ENCODE measurements at regions not wholly inside any gene's neighbourhood (a gene's known extent, or its start where the extent isn't known, plus 50 kb on each side); places are given as distances from the start of the nearest gene placed in this dataset.

- TF ChIP-seq, protein P1, sequence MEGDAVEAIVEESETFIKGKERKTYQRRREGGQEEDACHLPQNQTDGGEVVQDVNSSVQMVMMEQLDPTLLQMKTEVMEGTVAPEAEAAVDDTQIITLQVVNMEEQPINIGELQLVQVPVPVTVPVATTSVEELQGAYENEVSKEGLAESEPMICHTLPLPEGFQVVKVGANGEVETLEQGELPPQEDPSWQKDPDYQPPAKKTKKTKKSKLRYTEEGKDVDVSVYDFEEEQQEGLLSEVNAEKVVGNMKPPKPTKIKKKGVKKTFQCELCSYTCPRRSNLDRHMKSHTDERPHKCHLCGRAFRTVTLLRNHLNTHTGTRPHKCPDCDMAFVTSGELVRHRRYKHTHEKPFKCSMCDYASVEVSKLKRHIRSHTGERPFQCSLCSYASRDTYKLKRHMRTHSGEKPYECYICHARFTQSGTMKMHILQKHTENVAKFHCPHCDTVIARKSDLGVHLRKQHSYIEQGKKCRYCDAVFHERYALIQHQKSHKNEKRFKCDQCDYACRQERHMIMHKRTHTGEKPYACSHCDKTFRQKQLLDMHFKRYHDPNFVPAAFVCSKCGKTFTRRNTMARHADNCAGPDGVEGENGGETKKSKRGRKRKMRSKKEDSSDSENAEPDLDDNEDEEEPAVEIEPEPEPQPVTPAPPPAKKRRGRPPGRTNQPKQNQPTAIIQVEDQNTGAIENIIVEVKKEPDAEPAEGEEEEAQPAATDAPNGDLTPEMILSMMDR (IDR thresholded peaks at IDR 0.05; ENCODE audit: insufficient read depth, low read depth, low read length, missing control alignments) = no peak
- no peak overlapping the region for H3K4me3 ChIP-seq (ENCODE audit: low read length)
- no peak for DNase-seq (ENCODE audit: low read depth)
These were observed 201.7 kb upstream of the AJAP1 start for GRCh38 chr1:4452701-4453100.

DNA sequence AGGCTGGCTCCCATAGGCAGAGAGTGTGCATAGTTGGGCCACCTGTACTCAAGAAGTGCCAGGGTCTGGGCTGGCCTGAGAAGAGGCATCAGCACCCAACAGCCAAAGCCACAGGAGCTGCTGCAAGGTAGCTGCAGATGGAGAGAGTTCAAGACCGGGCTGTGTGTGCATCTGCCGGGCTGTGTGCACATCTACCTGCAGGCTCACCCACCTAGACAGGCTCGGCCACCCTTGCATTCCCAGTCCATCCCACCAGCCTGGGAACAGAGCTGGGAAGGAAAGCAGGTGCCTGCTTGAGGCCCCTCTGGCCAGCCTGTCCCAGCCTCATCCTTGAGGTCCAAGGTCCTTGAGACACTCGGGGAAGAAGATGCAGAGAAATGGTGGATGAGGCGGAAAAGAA, 194.4 kb upstream of the AJAP1 start:
- no peak overlapping the region for H3K4me3 ChIP-seq (ENCODE audit: low read length)
- TF ChIP-seq, protein P1 (IDR thresholded peaks at IDR 0.05; ENCODE audit: insufficient read depth, low read depth, low read length, missing control alignments) = no peak
- no peak for DNase-seq (ENCODE audit: low read depth)

DNA sequence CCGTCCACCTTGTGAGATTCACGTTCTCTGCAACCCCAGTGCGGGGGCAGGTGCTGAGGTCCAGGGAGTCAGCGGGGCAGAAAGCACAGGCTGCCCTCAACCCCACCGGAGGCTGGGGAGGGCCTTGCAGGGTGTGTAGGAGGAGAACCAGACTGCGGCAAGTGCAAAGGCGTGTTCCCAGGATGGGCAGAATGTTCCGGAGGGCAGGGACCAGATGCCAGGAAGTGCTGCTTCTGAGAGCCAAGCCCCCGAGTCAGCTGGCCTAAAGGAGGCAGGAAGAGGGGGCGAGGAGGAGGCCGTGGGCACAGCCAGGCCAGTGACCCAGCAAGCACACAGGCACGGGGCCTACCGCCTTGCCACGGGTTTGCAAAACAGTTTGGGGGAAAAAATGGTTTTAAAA, 193.8 kb upstream of the AJAP1 start:
- no peak overlapping the region for H3K4me3 ChIP-seq (ENCODE audit: low read length)
- no peak for DNase-seq (ENCODE audit: low read depth)
- TF ChIP-seq, protein P1 (IDR thresholded peaks at IDR 0.05; ENCODE audit: insufficient read depth, low read depth, low read length, missing control alignments) = no peak

GRCh38 chr1:4461726-4462290, 192.6 kb upstream of the AJAP1 start:
- no peak overlapping the region for H3K4me3 ChIP-seq (ENCODE audit: low read length)
- TF ChIP-seq, protein P1 (IDR thresholded peaks at IDR 0.05; ENCODE audit: insufficient read depth, low read depth, low read length, missing control alignments) = no peak
- no peak for DNase-seq (ENCODE audit: low read depth)

DNA sequence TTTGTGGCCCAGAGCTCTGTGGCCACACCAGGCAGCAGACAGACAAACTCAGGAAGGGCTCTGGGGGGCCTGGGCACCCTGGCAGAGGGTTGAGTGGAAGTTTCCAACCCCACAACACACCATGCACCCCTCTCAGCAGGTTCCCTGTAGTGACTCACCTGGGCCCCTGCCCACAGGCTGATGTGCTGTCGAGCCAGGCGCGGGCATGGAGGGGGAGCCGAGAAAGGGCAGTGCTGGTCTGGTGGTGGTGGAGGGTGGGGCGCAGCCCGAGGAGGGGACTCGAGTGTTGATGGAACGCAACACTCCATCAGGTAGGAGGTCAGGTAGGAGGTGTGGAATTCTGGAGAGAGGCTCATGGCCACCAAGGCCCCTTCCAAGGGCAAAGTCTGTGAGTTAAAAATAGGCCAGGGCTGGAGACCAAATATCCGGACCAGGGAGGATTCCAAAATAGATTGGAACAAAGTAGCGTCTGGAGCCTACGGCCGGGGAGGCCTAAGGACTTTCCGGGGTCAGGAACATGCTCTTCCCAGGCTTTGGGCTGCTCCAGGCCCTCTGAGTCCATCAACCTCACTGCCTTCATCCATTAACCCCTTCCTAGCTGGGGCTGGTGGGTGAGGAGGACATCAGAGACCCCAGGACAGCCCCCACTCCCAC, 191.5 kb upstream of the AJAP1 start:
- H3K4me3 ChIP-seq (ENCODE audit: low read length) = no peak overlapping the region
- DNase-seq (ENCODE audit: low read depth) = no peak
- TF ChIP-seq, protein P1 (IDR thresholded peaks at IDR 0.05; ENCODE audit: insufficient read depth, low read depth, low read length, missing control alignments) = no peak

- H3K4me3 ChIP-seq (ENCODE audit: low read length) = no peak overlapping the region
- TF ChIP-seq, protein P1 (IDR thresholded peaks at IDR 0.05; ENCODE audit: insufficient read depth, low read depth, low read length, missing control alignments) = no peak
- no peak for DNase-seq (ENCODE audit: low read depth)
These were observed 190.8 kb upstream of the AJAP1 start for GRCh38 chr1:4463631-4464030.

DNA sequence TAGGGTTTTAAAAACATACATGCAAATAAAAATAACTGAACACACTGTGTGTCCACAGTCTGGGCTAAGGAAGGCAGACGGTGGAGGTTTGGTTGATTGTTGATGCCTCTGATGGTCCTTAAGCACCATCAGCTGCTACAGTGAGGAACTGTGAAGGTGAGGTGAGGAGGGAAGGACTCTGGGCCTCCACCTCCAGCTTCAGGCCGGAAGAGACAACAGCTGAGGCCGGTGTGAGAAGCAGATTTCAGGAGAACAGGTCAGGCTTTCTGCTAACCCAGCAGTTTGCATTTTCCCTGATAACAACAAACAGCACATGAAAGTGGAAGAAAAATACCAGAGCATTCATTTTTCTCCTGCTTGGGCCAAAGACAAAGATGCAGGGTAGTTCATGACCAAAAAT, 189.9 kb upstream of the AJAP1 start:
- TF ChIP-seq, protein P1 (IDR thresholded peaks at IDR 0.05; ENCODE audit: insufficient read depth, low read depth, low read length, missing control alignments) = no peak
- no peak for DNase-seq (ENCODE audit: low read depth)

More for the DNA sequence above, 189.9 kb upstream of the AJAP1 start:
- H3K4me3 ChIP-seq (ENCODE audit: low read length) = no peak overlapping the region

Measured in epithelial cell of esophagus (primary cell).